WTC11 (cell line): ENCODE measurements at regions not wholly inside any gene's neighbourhood (a gene's known extent, or its start where the extent isn't known, plus 50 kb on each side); places are given as distances from the start of the nearest gene placed in this dataset.
"Not testable (repeated sequence)": the region's sequence is repeated elsewhere in the genome, so short reads cannot be mapped to it uniquely, and the experiment has no call there.

Experiments used
- ESRRA ChIP-seq: sonication (generic); formaldehyde crosslinking; IDR thresholded peaks from 2 replicates; pipeline ENCODE4 v1.8.1; 2022; ENCODE audit warnings: mild to moderate bottlenecking, missing genetic modification reagents, borderline replicate concordance
- NFYB ChIP-seq: sonication (generic); formaldehyde crosslinking; conservative IDR thresholded peaks from 2 replicates; pipeline ENCODE4 v1.8.0; 2022; ENCODE audit warnings: low read depth, missing genetic modification reagents
- SMAD4 ChIP-seq: sonication (generic); formaldehyde crosslinking; IDR thresholded peaks from 2 replicates; pipeline ENCODE4 v1.8.0; 2022; ENCODE audit warnings: mild to moderate bottlenecking, missing genetic modification reagents
- TF ChIP-seq, protein P1 (sequence below): fragments of 200-600 bp; IDR thresholded peaks from 2 replicates; pipeline ENCODE4 v1.8.0; 2022; ENCODE audit warnings: antibody characterized with exemption
- TF ChIP-seq, protein P2 (sequence below): sonication (generic); formaldehyde crosslinking; IDR thresholded peaks from 2 replicates; pipeline ENCODE4 v1.8.1; 2022; ENCODE audit warnings: missing genetic modification reagents, borderline replicate concordance

DNA sequence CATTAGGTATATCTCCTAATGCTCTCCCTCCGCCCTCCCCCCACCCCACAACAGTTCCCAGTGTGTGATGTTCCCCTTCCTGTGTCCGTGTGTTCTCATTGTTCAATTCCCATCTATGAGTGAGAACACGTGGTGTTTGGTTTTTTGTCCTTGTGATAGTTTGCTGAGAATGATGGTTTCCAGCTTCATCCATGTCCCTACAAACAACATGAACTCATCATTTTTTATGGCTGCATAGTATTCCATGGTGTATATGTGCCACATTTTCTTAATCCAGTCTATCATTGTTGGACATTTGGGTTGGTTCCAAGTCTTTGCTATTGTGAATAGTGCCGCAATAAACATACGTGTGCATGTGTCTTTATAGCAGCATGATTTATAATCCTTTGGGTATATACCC is 505.3 kb downstream of the CSNK1G3 start:
- TF ChIP-seq NFYB; ESRRA; SMAD4 (CRISPR knock-in tag): not testable (repeated sequence)
- TF ChIP-seq, protein P1, sequence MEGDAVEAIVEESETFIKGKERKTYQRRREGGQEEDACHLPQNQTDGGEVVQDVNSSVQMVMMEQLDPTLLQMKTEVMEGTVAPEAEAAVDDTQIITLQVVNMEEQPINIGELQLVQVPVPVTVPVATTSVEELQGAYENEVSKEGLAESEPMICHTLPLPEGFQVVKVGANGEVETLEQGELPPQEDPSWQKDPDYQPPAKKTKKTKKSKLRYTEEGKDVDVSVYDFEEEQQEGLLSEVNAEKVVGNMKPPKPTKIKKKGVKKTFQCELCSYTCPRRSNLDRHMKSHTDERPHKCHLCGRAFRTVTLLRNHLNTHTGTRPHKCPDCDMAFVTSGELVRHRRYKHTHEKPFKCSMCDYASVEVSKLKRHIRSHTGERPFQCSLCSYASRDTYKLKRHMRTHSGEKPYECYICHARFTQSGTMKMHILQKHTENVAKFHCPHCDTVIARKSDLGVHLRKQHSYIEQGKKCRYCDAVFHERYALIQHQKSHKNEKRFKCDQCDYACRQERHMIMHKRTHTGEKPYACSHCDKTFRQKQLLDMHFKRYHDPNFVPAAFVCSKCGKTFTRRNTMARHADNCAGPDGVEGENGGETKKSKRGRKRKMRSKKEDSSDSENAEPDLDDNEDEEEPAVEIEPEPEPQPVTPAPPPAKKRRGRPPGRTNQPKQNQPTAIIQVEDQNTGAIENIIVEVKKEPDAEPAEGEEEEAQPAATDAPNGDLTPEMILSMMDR, result not testable (repeated sequence)
- TF ChIP-seq, protein P2, sequence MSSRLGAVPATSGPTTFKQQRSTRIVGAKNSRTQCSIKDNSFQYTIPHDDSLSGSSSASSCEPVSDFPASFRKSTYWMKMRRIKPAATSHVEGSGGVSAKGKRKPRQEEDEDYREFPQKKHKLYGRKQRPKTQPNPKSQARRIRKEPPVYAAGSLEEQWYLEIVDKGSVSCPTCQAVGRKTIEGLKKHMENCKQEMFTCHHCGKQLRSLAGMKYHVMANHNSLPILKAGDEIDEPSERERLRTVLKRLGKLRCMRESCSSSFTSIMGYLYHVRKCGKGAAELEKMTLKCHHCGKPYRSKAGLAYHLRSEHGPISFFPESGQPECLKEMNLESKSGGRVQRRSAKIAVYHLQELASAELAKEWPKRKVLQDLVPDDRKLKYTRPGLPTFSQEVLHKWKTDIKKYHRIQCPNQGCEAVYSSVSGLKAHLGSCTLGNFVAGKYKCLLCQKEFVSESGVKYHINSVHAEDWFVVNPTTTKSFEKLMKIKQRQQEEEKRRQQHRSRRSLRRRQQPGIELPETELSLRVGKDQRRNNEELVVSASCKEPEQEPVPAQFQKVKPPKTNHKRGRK (CRISPR knock-in tag), result not testable (repeated sequence)
